Fibroblast of mammary gland (primary cell): ENCODE measurements at regions not wholly inside any gene's neighbourhood (a gene's known extent, or its start where the extent isn't known, plus 50 kb on each side); places are given as distances from the start of the nearest gene placed in this dataset.

ENCODE experiments used
- DNase-seq: peaks from one replicate; pipeline ENCODE4 v3.0.0-alpha.2; 2010; ENCODE audit warnings: low read depth
- H3K4me3 ChIP-seq: 2 replicates; pipeline ENCODE4 v1.5.1; 2011; ENCODE audit warnings: low read depth, mild to moderate bottlenecking, low read length, moderate library complexity; ENCODE audit not compliant: control insufficient read depth
- TF ChIP-seq, protein P1 (sequence below): conservative IDR thresholded peaks from 2 replicates; pipeline ENCODE4 v1.5.1; 2011; ENCODE audit warnings: low read depth, low read length, inconsistent platforms; ENCODE audit not compliant: control insufficient read depth, insufficient read depth

GRCh38 chr2:117485588-117485987 is 328.9 kb upstream of the DDX18 start:
- TF ChIP-seq, protein P1, sequence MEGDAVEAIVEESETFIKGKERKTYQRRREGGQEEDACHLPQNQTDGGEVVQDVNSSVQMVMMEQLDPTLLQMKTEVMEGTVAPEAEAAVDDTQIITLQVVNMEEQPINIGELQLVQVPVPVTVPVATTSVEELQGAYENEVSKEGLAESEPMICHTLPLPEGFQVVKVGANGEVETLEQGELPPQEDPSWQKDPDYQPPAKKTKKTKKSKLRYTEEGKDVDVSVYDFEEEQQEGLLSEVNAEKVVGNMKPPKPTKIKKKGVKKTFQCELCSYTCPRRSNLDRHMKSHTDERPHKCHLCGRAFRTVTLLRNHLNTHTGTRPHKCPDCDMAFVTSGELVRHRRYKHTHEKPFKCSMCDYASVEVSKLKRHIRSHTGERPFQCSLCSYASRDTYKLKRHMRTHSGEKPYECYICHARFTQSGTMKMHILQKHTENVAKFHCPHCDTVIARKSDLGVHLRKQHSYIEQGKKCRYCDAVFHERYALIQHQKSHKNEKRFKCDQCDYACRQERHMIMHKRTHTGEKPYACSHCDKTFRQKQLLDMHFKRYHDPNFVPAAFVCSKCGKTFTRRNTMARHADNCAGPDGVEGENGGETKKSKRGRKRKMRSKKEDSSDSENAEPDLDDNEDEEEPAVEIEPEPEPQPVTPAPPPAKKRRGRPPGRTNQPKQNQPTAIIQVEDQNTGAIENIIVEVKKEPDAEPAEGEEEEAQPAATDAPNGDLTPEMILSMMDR = no peak
- no peak overlapping the region for H3K4me3 ChIP-seq
- no peak for DNase-seq

- no peak for DNase-seq
- TF ChIP-seq, protein P1 = no peak
- no peak overlapping the region for H3K4me3 ChIP-seq
Observed at GRCh38 chr2:117486081-117486480, 328.4 kb upstream of the DDX18 start.

DNA sequence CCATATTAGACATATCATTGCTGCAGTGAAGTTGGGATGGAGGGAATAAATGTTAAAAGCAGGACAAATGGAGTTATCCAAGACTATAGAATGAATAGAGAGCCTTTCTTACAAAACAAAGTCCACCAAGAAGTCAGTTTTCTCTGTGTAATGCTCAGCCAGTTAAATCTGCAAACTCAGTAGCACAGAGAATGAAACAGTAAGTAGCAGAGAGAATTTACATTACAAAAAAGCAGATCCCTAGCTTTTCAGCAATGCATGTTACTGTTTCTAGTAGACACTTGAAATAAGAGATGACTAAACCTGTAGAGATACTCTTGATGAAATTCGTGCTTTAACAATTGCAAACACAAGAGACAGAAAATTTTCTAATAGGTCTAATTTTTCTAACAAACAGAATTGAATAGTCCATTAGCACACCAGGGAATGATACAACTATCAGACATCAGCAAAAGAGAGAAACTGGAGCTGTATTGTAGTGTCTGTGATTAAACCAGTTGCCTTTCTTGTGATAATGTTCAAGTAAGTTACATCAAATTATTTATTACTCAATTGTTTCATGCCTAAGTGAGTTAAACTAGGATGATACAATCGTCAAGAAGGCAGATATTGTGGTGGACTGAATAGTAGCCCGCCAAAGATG is 322.2 kb upstream of the DDX18 start:
- DNase-seq = no peak
- no peak overlapping the region for H3K4me3 ChIP-seq
- TF ChIP-seq, protein P1 = no peak

DNA sequence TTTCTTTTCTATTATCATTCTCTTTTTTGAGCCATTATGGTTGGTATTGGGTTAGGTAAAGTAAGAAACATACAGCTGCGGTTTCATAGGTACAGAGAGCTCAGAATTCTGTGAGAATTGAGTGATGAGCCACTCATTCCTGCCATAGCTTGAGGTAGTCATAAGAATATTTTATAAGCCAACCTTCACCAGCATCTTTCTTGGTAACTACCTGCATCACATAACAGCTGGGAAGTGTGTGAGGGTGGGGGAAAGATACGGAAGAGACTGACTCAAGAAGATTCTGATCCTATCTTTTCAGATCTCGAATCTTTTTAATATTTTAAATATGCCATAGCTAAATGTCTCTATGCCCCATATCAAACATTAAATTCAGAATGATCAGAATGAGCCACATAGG is 313.8 kb upstream of the DDX18 start:
- no peak for DNase-seq
- no peak overlapping the region for H3K4me3 ChIP-seq
- TF ChIP-seq, protein P1 = no peak

DNA sequence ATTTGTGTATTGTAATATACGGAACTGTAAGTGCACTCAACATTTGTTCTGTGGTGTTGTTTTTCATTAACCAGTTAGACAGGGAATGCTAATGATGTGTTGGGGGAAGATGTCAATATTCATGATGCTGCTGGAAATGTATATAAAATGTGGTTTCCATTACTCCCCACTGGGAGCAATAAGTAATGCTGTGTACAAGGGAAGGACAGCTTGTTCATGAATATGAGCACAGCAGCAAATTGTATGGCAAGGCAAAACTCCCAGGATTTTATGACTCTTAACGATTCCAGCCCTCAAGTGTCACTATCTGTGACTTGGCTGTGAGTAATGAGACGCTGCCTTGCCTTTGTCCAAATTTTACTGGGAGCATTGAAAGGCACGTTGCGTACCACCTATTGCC is 312.4 kb upstream of the DDX18 start:
- no peak overlapping the region for H3K4me3 ChIP-seq
- TF ChIP-seq, protein P1 = no peak
- DNase-seq = no peak

- H3K4me3 ChIP-seq = no peak overlapping the region
- TF ChIP-seq, protein P1 = no peak
- no peak for DNase-seq
Observed at GRCh38 chr2:117512307-117512706, 302.2 kb upstream of the DDX18 start.

DNA sequence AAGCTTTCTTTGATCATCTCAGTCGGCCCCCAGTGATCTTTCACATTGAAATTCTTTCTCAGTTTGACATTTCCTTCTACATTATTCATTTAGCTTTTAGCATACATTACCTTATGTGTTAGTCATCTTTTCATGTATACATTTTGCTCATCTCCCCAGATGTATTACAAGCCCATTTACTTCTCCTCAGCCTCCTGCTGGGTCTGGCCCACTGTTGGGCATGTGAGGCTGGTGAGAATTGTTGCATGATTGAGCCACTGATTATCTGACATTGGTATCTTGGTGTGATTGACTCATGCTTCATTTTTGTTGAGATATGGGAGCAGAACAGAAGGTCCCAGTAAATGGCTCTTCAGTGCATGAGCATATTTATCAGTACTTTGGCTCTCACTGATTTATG is 300.1 kb upstream of the DDX18 start:
- no peak overlapping the region for H3K4me3 ChIP-seq
- TF ChIP-seq, protein P1 = no peak
- no peak for DNase-seq
